MCF 10A (cell line): ENCODE measurements at regions not wholly inside any gene's neighbourhood (a gene's known extent, or its start where the extent isn't known, plus 50 kb on each side); places are given as distances from the start of the nearest gene placed in this dataset.

ENCODE experiments used
- BruUV-seq: library from RNA; stranded (reverse); fragments of 400-500 nt; replicated peaks from 2 replicates; lab custom pipeline; 2021; lab: Mats Ljungman, UMichigan
- CTCF ChIA-PET: fragments of 300-600 bp; sonication (Branson Sonifier 250); formaldehyde crosslinking; extraction: SDS; loops from one replicate; lab custom pipeline; 2021; ENCODE audit warnings: antibody characterized with exemption, inconsistent platforms; lab: Yijun Ruan, JAX
- POLR2A ChIA-PET: fragments of 300-600, 350-650 bp; sonication (Branson Sonifier 250); formaldehyde crosslinking; extraction: SDS; loops from one replicate; lab custom pipeline; 2020; ENCODE audit warnings: antibody characterized with exemption, inconsistent platforms; lab: Yijun Ruan, JAX
- DNase-seq: peaks from one replicate; pipeline ENCODE4 v3.0.0-alpha.2; 2018; ENCODE audit not compliant: unreplicated experiment
- H3K27ac Mint-ChIP-seq: one replicate; pipeline ENCODE4 v1.8.0; 2022; ENCODE audit warnings: mild to moderate bottlenecking, low read depth, mixed read lengths; ENCODE audit not compliant: unreplicated experiment
- H3K27me3 Mint-ChIP-seq: one replicate; pipeline ENCODE4 v1.8.0; 2022; ENCODE audit warnings: mixed read lengths; ENCODE audit not compliant: insufficient read depth, unreplicated experiment
- H3K36me3 Mint-ChIP-seq: one replicate; pipeline ENCODE4 v1.8.0; 2022; ENCODE audit warnings: mild to moderate bottlenecking, moderate library complexity, mixed read lengths; ENCODE audit not compliant: insufficient read depth, unreplicated experiment
- H3K4me1 Mint-ChIP-seq: one replicate; pipeline ENCODE4 v1.8.0; 2022; ENCODE audit warnings: mixed read lengths; ENCODE audit not compliant: insufficient read depth, unreplicated experiment
- H3K4me3 Mint-ChIP-seq: one replicate; pipeline ENCODE4 v1.8.0; 2022; ENCODE audit warnings: mild to moderate bottlenecking, moderate library complexity, mixed read lengths; ENCODE audit not compliant: unreplicated experiment
- H3K9me3 Mint-ChIP-seq: one replicate; pipeline ENCODE4 v1.8.0; 2022; ENCODE audit warnings: mixed read lengths; ENCODE audit not compliant: unreplicated experiment
- CTCF ChIP-seq: fragments of 200-600 bp; IDR thresholded peaks from one replicate; pipeline ENCODE4 v1.8.0; 2022; ENCODE audit warnings: antibody characterized with exemption, mild to moderate bottlenecking; ENCODE audit not compliant: unreplicated experiment
- intact Hi-C: fragments of 100-400 bp; cut with micrococcal nuclease; formaldehyde crosslinking; loops from 2 replicates; pipeline ENCODE4 v1.14.1; 2022

- intact Hi-C loops: no loop called here
- no peak for DNase-seq
- no peak for TF ChIP-seq CTCF
- no TSS peak for BruUV-seq
- H3K27ac Mint-ChIP-seq: no peak overlapping the region
- ChIA-PET POLR2A (no interaction called here), CTCF (no interaction called here)
- H3K4me1 Mint-ChIP-seq: peaks cover 6% of the 10 kb centered on the region
- H3K27me3 Mint-ChIP-seq: no peaks in the 10 kb centered on the region
- no peaks in the 10 kb centered on the region for H3K9me3 Mint-ChIP-seq
- H3K36me3 Mint-ChIP-seq: no peaks in the 10 kb centered on the region
- no peak overlapping the region for H3K4me3 Mint-ChIP-seq
These were observed 403.2 kb downstream of the KLHL13 start for GRCh38 chrX:117713411-117713810.

GRCh38 chrX:117711782-117712181, 404.8 kb downstream of the KLHL13 start:
- no peak for TF ChIP-seq CTCF
- POLR2A ChIA-PET: no interaction called here
- Mint-ChIP-seq H3K9me3 (no peaks in the 10 kb centered on the region), H3K27me3 (no peaks in the 10 kb centered on the region), H3K27ac (no peak overlapping the region), H3K4me3 (no peak overlapping the region), H3K4me1 (no peaks in the 10 kb centered on the region), H3K36me3 (no peaks in the 10 kb centered on the region)
- intact Hi-C loops: no loop called here
- no peak for DNase-seq
- BruUV-seq: no TSS peak
- CTCF ChIA-PET: interaction anchor here (0.6 to 0.7 kb wide), 2 partner anchors 32 to 491 kb away, joined by 3 read pairs; no protein-coding TSS in a partner anchor

- no peaks in the 10 kb centered on the region for H3K4me1 Mint-ChIP-seq
- ChIA-PET CTCF (interaction anchor here (0.6 kb wide), 1 partner anchor 74 kb away, joined by 4 read pairs; no protein-coding TSS in a partner anchor), POLR2A (interaction anchor here (0.6 to 0.9 kb wide), 2 partner anchors 9 to 1401 kb away, joined by 3 read pairs; no protein-coding TSS in a partner anchor)
- no peak overlapping the region for H3K27ac Mint-ChIP-seq
- intact Hi-C loops: no loop called here
- DNase-seq: no peak
- H3K27me3 Mint-ChIP-seq: no peaks in the 10 kb centered on the region
- no peaks in the 10 kb centered on the region for H3K36me3 Mint-ChIP-seq
- no peak for TF ChIP-seq CTCF
- H3K9me3 Mint-ChIP-seq: no peaks in the 10 kb centered on the region
- no peak overlapping the region for H3K4me3 Mint-ChIP-seq
- BruUV-seq: no TSS peak
These were observed 408.5 kb downstream of the KLHL13 start for GRCh38 chrX:117707948-117708743.

- intact Hi-C loops: no loop called here
- Mint-ChIP-seq H3K27ac (no peak overlapping the region), H3K36me3 (no peaks in the 10 kb centered on the region), H3K4me3 (no peak overlapping the region), H3K9me3 (peaks cover 21% of the 10 kb centered on the region), H3K4me1 (no peaks in the 10 kb centered on the region), H3K27me3 (no peaks in the 10 kb centered on the region)
- CTCF ChIA-PET: no interaction called here
- no peak for TF ChIP-seq CTCF
- POLR2A ChIA-PET: no interaction called here
- BruUV-seq: no TSS peak
- no peak for DNase-seq
These were observed 415.6 kb downstream of the KLHL13 start for GRCh38 chrX:117701050-117701449.
